ENCODE measurements at regions not wholly inside any gene's neighbourhood (a gene's known extent, or its start where the extent isn't known, plus 50 kb on each side); places are given as distances from the start of the nearest gene placed in this dataset.

- ATAC-seq (ENCODE audit: low read depth) (no peak), DNase-seq (no peak)
- no peak overlapping the region for H3K4me2 ChIP-seq (replicated peaks; ENCODE audit: low read depth, low read length, poor library complexity, severe bottlenecking)
- H3K4me3 ChIP-seq (ENCODE audit: control extremely low read depth in 1 of 5, extremely low read depth in 1 of 5, insufficient read depth in 1 of 5, low read depth in 2 of 5, low read length in 4 of 5), result no peak overlapping the region
- H3K4me3 Mint-ChIP-seq, result no peak overlapping the region
- POLR2A ChIA-PET, result no interaction called here
- WGBS (ENCODE audit: insufficient coverage), result no CpG with 5 or more reads among the region's 4 CpGs
- TF ChIP-seq, protein P1, sequence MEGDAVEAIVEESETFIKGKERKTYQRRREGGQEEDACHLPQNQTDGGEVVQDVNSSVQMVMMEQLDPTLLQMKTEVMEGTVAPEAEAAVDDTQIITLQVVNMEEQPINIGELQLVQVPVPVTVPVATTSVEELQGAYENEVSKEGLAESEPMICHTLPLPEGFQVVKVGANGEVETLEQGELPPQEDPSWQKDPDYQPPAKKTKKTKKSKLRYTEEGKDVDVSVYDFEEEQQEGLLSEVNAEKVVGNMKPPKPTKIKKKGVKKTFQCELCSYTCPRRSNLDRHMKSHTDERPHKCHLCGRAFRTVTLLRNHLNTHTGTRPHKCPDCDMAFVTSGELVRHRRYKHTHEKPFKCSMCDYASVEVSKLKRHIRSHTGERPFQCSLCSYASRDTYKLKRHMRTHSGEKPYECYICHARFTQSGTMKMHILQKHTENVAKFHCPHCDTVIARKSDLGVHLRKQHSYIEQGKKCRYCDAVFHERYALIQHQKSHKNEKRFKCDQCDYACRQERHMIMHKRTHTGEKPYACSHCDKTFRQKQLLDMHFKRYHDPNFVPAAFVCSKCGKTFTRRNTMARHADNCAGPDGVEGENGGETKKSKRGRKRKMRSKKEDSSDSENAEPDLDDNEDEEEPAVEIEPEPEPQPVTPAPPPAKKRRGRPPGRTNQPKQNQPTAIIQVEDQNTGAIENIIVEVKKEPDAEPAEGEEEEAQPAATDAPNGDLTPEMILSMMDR (IDR thresholded peaks at IDR 0.05), result no peak
- TF ChIP-seq EZH2 (IDR thresholded peaks at IDR 0.05; ENCODE audit: borderline replicate concordance, insufficient read depth, low read depth, low read length, poor library complexity, severe bottlenecking), result no peak
- no peaks in the 10 kb centered on the region for H3K27me3 ChIP-seq (replicated peaks in 1 of 4; ENCODE audit: control extremely low read depth in 1 of 4, control insufficient read depth in 3 of 4, insufficient read depth in 4 of 4, low read length in 3 of 4)
- H3K79me2 ChIP-seq (ENCODE audit: control insufficient read depth, insufficient read depth, low read length), result no peaks in the 10 kb centered on the region
- no peaks in the 10 kb centered on the region for H3K4me1 Mint-ChIP-seq
- CTCF ChIA-PET, result interaction anchor here (0.6 kb wide), 1 partner anchor 492 kb away, joined by 3 read pairs; no protein-coding TSS in a partner anchor
- H3K27ac Mint-ChIP-seq, result no peak overlapping the region
- H3K9me3 Mint-ChIP-seq (ENCODE audit: insufficient read depth), result peaks cover 2% of the 10 kb centered on the region
- no peak overlapping the region for H3K9ac ChIP-seq (ENCODE audit: low read length)
- intact Hi-C loops (cut with micrococcal nuclease), result no loop called here
- H3K27me3 Mint-ChIP-seq, result peaks cover 3% of the 10 kb centered on the region
- H3K27ac ChIP-seq (ENCODE audit: low read length in 2 of 2), result no peak overlapping the region
- no peak overlapping the region for H2AFZ ChIP-seq (ENCODE audit: insufficient read depth, low read depth, low read length, poor library complexity, severe bottlenecking)
- no peaks in the 10 kb centered on the region for H4K20me1 ChIP-seq (ENCODE audit: control insufficient read depth, insufficient read depth, low read length, poor library complexity, severe bottlenecking)
- no peaks in the 10 kb centered on the region for H3K36me3 ChIP-seq (replicated peaks in 1 of 2; ENCODE audit: control extremely low read depth in 1 of 2, control insufficient read depth in 1 of 2, extremely low read depth in 1 of 2, insufficient read depth in 2 of 2, low read length in 1 of 2)
- H3K4me1 ChIP-seq (ENCODE audit: control insufficient read depth in 2 of 2, insufficient read depth in 2 of 2, low read length in 2 of 2), result no peaks in the 10 kb centered on the region
- H3K9me3 ChIP-seq (ENCODE audit: control extremely low read depth in 1 of 3, control insufficient read depth in 2 of 3, insufficient read depth in 1 of 3, low read length in 2 of 3), result no peaks in the 10 kb centered on the region
Observed at GRCh38 chr5:53406630-53407316, 73.7 kb upstream of the FST start.

GRCh38 chr5:53407373-53407772 is 73.1 kb upstream of the FST start:
- no peak for ATAC-seq (ENCODE audit: low read depth)
- POLR2A ChIA-PET, result no interaction called here
- CTCF ChIA-PET, result no interaction called here
- no peaks in the 10 kb centered on the region for H3K79me2 ChIP-seq (ENCODE audit: control insufficient read depth, insufficient read depth, low read length)
- H3K9me3 Mint-ChIP-seq (ENCODE audit: insufficient read depth), result peaks cover 2% of the 10 kb centered on the region
- no peak overlapping the region for H3K27ac Mint-ChIP-seq
- intact Hi-C loops (cut with micrococcal nuclease), result no loop called here
- TF ChIP-seq EZH2 (IDR thresholded peaks at IDR 0.05; ENCODE audit: borderline replicate concordance, insufficient read depth, low read depth, low read length, poor library complexity, severe bottlenecking), result no peak
- TF ChIP-seq, protein P1 (IDR thresholded peaks at IDR 0.05), result no peak
- no peaks in the 10 kb centered on the region for H3K36me3 ChIP-seq (replicated peaks in 1 of 2; ENCODE audit: control extremely low read depth in 1 of 2, control insufficient read depth in 1 of 2, extremely low read depth in 1 of 2, insufficient read depth in 2 of 2, low read length in 1 of 2)
- no peak overlapping the region for H3K9ac ChIP-seq (ENCODE audit: low read length)
- H3K27me3 ChIP-seq (replicated peaks in 1 of 4; ENCODE audit: control extremely low read depth in 1 of 4, control insufficient read depth in 3 of 4, insufficient read depth in 4 of 4, low read length in 3 of 4), result no peaks in the 10 kb centered on the region
- H2AFZ ChIP-seq (ENCODE audit: insufficient read depth, low read depth, low read length, poor library complexity, severe bottlenecking), result no peak overlapping the region
- no peaks in the 10 kb centered on the region for H4K20me1 ChIP-seq (ENCODE audit: control insufficient read depth, insufficient read depth, low read length, poor library complexity, severe bottlenecking)
- DNase-seq, result no peak
- peaks cover 2% of the 10 kb centered on the region for H3K4me1 Mint-ChIP-seq
- H3K4me3 Mint-ChIP-seq, result no peak overlapping the region
- no peak overlapping the region for H3K4me2 ChIP-seq (replicated peaks; ENCODE audit: low read depth, low read length, poor library complexity, severe bottlenecking)
- 100% methylated on average over 1 of the region's 1 CpG for WGBS (ENCODE audit: insufficient coverage)
- no peak overlapping the region for H3K4me3 ChIP-seq (ENCODE audit: control extremely low read depth in 1 of 5, extremely low read depth in 1 of 5, insufficient read depth in 1 of 5, low read depth in 2 of 5, low read length in 4 of 5)
- H3K27ac ChIP-seq (ENCODE audit: low read length in 2 of 2), result no peak overlapping the region
- H3K4me1 ChIP-seq (ENCODE audit: control insufficient read depth in 2 of 2, insufficient read depth in 2 of 2, low read length in 2 of 2), result no peaks in the 10 kb centered on the region
- no peaks in the 10 kb centered on the region for H3K27me3 Mint-ChIP-seq
- no peaks in the 10 kb centered on the region for H3K9me3 ChIP-seq (ENCODE audit: control extremely low read depth in 1 of 3, control insufficient read depth in 2 of 3, insufficient read depth in 1 of 3, low read length in 2 of 3)

Measured in B cell (primary cell).